ENCODE measurements at regions not wholly inside any gene's neighbourhood (a gene's known extent, or its start where the extent isn't known, plus 50 kb on each side); places are given as distances from the start of the nearest gene placed in this dataset.

GRCh38 chr10:60490013-60490412, 100.3 kb upstream of the ANK3 start:
- Histone ChIP-seq H3K4me2 (peak overlapping the region; percentile 49; the same call in 1 of the 2 replicates), H3K4me3 (IDR thresholded peaks at IDR 0.05; ENCODE audit: insufficient read depth, low read depth, low read length) (no peak overlapping the region), H2AFZ (ENCODE audit: low read depth) (no peak overlapping the region), H3K79me2 (ENCODE audit: insufficient read depth, low read depth) (peaks cover 97% of the 10 kb centered on the region), H3K27me3 (ENCODE audit: insufficient read depth, low read depth) (no peaks in the 10 kb centered on the region), H3K4me1 (ENCODE audit: low read depth, poor library complexity, severe bottlenecking) (peaks cover 94% of the 10 kb centered on the region), H4K20me1 (ENCODE audit: insufficient read depth) (peaks cover 11% of the 10 kb centered on the region; the same call in 1 of the 2 replicates), H3K9ac (no peak overlapping the region), H3K27ac (peak overlapping the region; percentile 86; the same call in 1 of the 2 replicates), H3K36me3 (ENCODE audit: insufficient read depth) (no peaks in the 10 kb centered on the region)
- TF ChIP-seq CTCF (conservative IDR thresholded peaks at IDR 0.05; ENCODE audit: low read depth, low read length): no peak

GRCh38 chr10:60488111-60488669, 98.5 kb upstream of the ANK3 start:
- TF ChIP-seq CTCF (conservative IDR thresholded peaks at IDR 0.05; ENCODE audit: low read depth, low read length): no peak
- Histone ChIP-seq H2AFZ (ENCODE audit: low read depth) (no peak overlapping the region), H3K4me1 (ENCODE audit: low read depth, poor library complexity, severe bottlenecking) (peaks cover 94% of the 10 kb centered on the region), H3K4me3 (IDR thresholded peaks at IDR 0.05; ENCODE audit: insufficient read depth, low read depth, low read length) (no peak overlapping the region), H3K27ac (peak overlapping the region; percentile 86; the same call in 1 of the 2 replicates), H3K79me2 (ENCODE audit: insufficient read depth, low read depth) (peaks cover 97% of the 10 kb centered on the region), H3K36me3 (ENCODE audit: insufficient read depth) (no peaks in the 10 kb centered on the region), H3K9ac (no peak overlapping the region), H3K27me3 (ENCODE audit: insufficient read depth, low read depth) (no peaks in the 10 kb centered on the region), H4K20me1 (ENCODE audit: insufficient read depth) (no peaks in the 10 kb centered on the region; the same call in 1 of the 2 replicates), H3K4me2 (peak overlapping the region; percentile 57)

DNA sequence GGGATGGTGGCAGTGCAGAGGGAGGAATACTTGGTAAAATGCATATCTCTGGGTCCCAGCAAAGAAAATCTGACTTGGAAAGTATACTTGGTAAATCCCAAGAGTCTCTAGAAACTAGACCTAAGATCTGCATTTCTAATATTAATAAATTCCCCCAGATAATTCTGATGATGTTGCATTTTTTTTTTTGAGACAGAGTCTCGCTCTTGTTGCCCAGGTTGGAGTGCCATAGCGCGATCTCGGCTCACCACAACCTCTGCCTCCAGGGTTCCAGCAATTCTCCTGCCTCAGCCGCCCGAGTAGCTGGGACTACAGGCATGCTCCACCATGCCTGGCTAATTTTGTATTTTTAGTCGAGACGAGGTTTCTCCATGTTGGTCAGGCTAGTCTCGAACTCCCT, 97.9 kb upstream of the ANK3 start:
- Histone ChIP-seq H3K4me1 (ENCODE audit: low read depth, poor library complexity, severe bottlenecking) (peaks cover 97% of the 10 kb centered on the region), H3K9ac (no peak overlapping the region; the same call in 1 of the 2 replicates), H3K4me3 (IDR thresholded peaks at IDR 0.05; ENCODE audit: insufficient read depth, low read depth, low read length) (no peak overlapping the region), H2AFZ (ENCODE audit: low read depth) (no peak overlapping the region), H3K27ac (peak overlapping the region; percentile 86), H4K20me1 (ENCODE audit: insufficient read depth) (no peaks in the 10 kb centered on the region; the same call in 1 of the 2 replicates), H3K79me2 (ENCODE audit: insufficient read depth, low read depth) (peaks cover 97% of the 10 kb centered on the region), H3K4me2 (peak overlapping the region; percentile 57), H3K36me3 (ENCODE audit: insufficient read depth) (no peaks in the 10 kb centered on the region), H3K27me3 (ENCODE audit: insufficient read depth, low read depth) (no peaks in the 10 kb centered on the region)
- TF ChIP-seq CTCF (conservative IDR thresholded peaks at IDR 0.05; ENCODE audit: low read depth, low read length): no peak

DNA sequence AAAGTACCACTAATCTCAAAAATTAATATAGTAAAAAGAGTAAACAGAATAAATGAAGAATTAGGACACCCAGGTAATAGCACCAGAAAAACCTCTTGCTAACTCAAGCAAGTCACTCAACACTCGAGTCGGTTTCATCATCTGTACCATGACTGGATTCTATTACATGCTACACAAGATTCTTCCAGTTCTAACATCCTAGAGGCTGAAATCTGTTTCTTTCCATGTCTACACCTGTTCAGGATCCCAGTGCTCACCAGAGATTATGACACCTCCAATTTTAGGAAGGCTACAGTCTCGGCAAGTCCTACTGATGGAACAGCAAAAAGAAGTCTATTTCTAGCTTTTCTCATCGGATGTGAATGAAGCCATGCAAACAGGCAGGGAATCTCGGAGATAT, 95.3 kb upstream of the ANK3 start:
- Histone ChIP-seq H3K27ac (peak overlapping the region; percentile 86), H3K4me1 (ENCODE audit: low read depth, poor library complexity, severe bottlenecking) (peaks cover 100% of the 10 kb centered on the region), H3K4me3 (IDR thresholded peaks at IDR 0.05; ENCODE audit: insufficient read depth, low read depth, low read length) (no peak overlapping the region), H3K36me3 (ENCODE audit: insufficient read depth) (no peaks in the 10 kb centered on the region), H4K20me1 (ENCODE audit: insufficient read depth) (no peaks in the 10 kb centered on the region; the same call in 1 of the 2 replicates), H3K4me2 (peak overlapping the region; percentile 57), H2AFZ (ENCODE audit: low read depth) (no peak overlapping the region), H3K27me3 (ENCODE audit: insufficient read depth, low read depth) (no peaks in the 10 kb centered on the region), H3K9ac (peak overlapping the region; percentile 43; the same call in 1 of the 2 replicates), H3K79me2 (ENCODE audit: insufficient read depth, low read depth) (peaks cover 97% of the 10 kb centered on the region)
- TF ChIP-seq CTCF (conservative IDR thresholded peaks at IDR 0.05; ENCODE audit: low read depth, low read length): no peak

Data from KMS-11 (cell line).